IMR-90 (cell line): ENCODE measurements at regions not wholly inside any gene's neighbourhood (a gene's known extent, or its start where the extent isn't known, plus 50 kb on each side); places are given as distances from the start of the nearest gene placed in this dataset.

ENCODE experiments used
- FOS ChIP-seq: fragments of 150-350 bp; IDR thresholded peaks from 2 replicates; pipeline ENCODE4 v1.6.1; 2016; ENCODE audit warnings: low read depth, low read length
- MAFK ChIP-seq: IDR thresholded peaks from 2 replicates; pipeline ENCODE4 v1.6.1; 2012; ENCODE audit warnings: low read depth, low read length, improper control_type of control experiment
- MAZ ChIP-seq: IDR thresholded peaks from 2 replicates; pipeline ENCODE4 v1.6.1; 2012; ENCODE audit warnings: low read depth, mild to moderate bottlenecking, low read length, improper control_type of control experiment, moderate library complexity, borderline replicate concordance
- MXI1 ChIP-seq: IDR thresholded peaks from 2 replicates; pipeline ENCODE4 v1.6.1; 2012; ENCODE audit warnings: low read depth, mild to moderate bottlenecking, low read length, moderate library complexity, borderline replicate concordance
- NFE2L2 ChIP-seq: fragments of 150-350 bp; IDR thresholded peaks from 2 replicates; pipeline ENCODE4 v1.6.1; 2016; ENCODE audit warnings: low read depth, mild to moderate bottlenecking, low read length
- POLR2A ChIP-seq: IDR thresholded peaks from 2 replicates; pipeline ENCODE4 v1.6.1; 2012; ENCODE audit warnings: mild to moderate bottlenecking, low read depth, low read length
- RAD21 ChIP-seq: IDR thresholded peaks from 2 replicates; pipeline ENCODE4 v1.6.1; 2012; ENCODE audit warnings: low read length, improper control_type of control experiment
- RCOR1 ChIP-seq: IDR thresholded peaks from 2 replicates; pipeline ENCODE4 v1.6.1; 2012; ENCODE audit warnings: mild to moderate bottlenecking, low read length, improper control_type of control experiment; ENCODE audit not compliant: insufficient replicate concordance
- RFX5 ChIP-seq: IDR thresholded peaks from 2 replicates; pipeline ENCODE4 v1.8.0; 2012; ENCODE audit warnings: low read depth, mild to moderate bottlenecking, low read length, moderate library complexity
- SMC3 ChIP-seq: fragments of 150-350 bp; IDR thresholded peaks from 2 replicates; pipeline ENCODE4 v1.6.1; 2016; ENCODE audit warnings: low read depth, mild to moderate bottlenecking, antibody characterized with exemption, low read length, moderate library complexity
- TF ChIP-seq, protein P1 (sequence below): conservative IDR thresholded peaks from 2 replicates; pipeline ENCODE4 v1.5.1; 2012; ENCODE audit warnings: mild to moderate bottlenecking, low read depth, low read length, improper control_type of control experiment
- TF ChIP-seq, protein P2 (sequence below): fragments of 150-350 bp; IDR thresholded peaks from 2 replicates; pipeline ENCODE4 v1.6.1; 2017; ENCODE audit warnings: mild to moderate bottlenecking, antibody characterized with exemption, low read length, low read depth
- TF ChIP-seq, protein P3 (sequence below): fragments of 150-350 bp; IDR thresholded peaks from 2 replicates; pipeline ENCODE4 v1.6.1; 2016; ENCODE audit warnings: low read depth, mild to moderate bottlenecking, low read length, moderate library complexity, borderline replicate concordance

DNA sequence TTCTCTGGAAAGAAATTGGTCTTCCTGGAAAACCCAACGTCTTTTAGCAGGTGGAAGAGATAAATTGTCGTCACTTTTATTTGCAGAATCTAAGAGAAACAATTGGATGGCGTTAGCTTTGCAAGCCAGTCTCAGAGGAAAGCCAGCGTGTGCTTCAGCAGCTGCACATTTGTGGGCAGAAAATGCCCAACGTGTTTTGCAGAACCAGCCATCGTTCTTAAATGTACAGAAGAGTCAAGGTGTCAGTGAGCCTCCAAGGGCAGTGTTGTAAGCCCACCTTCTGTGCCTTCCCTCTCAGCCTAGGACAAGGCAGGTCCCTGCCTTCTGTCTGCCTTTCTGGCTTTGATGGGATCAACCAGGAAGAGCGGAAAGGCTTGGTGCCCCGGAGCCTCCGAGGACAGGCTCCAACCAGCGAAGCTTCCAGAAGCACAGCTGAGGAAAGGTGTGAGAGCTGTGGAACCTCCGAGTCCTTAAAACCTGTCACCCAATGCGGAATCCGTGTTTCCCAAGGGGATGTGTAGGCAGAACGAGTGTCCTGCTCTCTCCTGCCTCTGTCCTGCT lies 116.0 kb upstream of the IRX2 start:
- TF ChIP-seq, protein P1, sequence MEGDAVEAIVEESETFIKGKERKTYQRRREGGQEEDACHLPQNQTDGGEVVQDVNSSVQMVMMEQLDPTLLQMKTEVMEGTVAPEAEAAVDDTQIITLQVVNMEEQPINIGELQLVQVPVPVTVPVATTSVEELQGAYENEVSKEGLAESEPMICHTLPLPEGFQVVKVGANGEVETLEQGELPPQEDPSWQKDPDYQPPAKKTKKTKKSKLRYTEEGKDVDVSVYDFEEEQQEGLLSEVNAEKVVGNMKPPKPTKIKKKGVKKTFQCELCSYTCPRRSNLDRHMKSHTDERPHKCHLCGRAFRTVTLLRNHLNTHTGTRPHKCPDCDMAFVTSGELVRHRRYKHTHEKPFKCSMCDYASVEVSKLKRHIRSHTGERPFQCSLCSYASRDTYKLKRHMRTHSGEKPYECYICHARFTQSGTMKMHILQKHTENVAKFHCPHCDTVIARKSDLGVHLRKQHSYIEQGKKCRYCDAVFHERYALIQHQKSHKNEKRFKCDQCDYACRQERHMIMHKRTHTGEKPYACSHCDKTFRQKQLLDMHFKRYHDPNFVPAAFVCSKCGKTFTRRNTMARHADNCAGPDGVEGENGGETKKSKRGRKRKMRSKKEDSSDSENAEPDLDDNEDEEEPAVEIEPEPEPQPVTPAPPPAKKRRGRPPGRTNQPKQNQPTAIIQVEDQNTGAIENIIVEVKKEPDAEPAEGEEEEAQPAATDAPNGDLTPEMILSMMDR = no peak
- no peak for TF ChIP-seq MXI1
- TF ChIP-seq POLR2A = no peak
- TF ChIP-seq RCOR1 = no peak
- TF ChIP-seq, protein P2, sequence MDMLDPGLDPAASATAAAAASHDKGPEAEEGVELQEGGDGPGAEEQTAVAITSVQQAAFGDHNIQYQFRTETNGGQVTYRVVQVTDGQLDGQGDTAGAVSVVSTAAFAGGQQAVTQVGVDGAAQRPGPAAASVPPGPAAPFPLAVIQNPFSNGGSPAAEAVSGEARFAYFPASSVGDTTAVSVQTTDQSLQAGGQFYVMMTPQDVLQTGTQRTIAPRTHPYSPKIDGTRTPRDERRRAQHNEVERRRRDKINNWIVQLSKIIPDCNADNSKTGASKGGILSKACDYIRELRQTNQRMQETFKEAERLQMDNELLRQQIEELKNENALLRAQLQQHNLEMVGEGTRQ = no peak
- TF ChIP-seq RAD21 = no peak
- TF ChIP-seq MAZ = no peak
- no peak for TF ChIP-seq SMC3
- no peak for TF ChIP-seq FOS
- no peak for TF ChIP-seq MAFK
- TF ChIP-seq, protein P3, sequence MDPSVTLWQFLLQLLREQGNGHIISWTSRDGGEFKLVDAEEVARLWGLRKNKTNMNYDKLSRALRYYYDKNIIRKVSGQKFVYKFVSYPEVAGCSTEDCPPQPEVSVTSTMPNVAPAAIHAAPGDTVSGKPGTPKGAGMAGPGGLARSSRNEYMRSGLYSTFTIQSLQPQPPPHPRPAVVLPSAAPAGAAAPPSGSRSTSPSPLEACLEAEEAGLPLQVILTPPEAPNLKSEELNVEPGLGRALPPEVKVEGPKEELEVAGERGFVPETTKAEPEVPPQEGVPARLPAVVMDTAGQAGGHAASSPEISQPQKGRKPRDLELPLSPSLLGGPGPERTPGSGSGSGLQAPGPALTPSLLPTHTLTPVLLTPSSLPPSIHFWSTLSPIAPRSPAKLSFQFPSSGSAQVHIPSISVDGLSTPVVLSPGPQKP = no peak
- no peak for TF ChIP-seq NFE2L2
- TF ChIP-seq RFX5 = no peak
